Hepatocyte (in vitro differentiated cells): ENCODE measurements at regions not wholly inside any gene's neighbourhood (a gene's known extent, or its start where the extent isn't known, plus 50 kb on each side); places are given as distances from the start of the nearest gene placed in this dataset.

Experiments
- DNase-seq: peaks from one replicate; pipeline ENCODE4 v3.0.0-alpha.2; 2016; ENCODE audit warnings: low spot score
- H2AFZ ChIP-seq: fragments of 200-600 bp; sonication (generic); 2 replicates; pipeline ENCODE4 v1.6.0; 2016; ENCODE audit warnings: antibody characterized with exemption, mild to moderate bottlenecking
- H3K27ac ChIP-seq: fragments of 200-600 bp; sonication (generic); 2 replicates; pipeline ENCODE4 v1.5.1; 2016; ENCODE audit warnings: mild to moderate bottlenecking
- H3K27me3 ChIP-seq: fragments of 200-600 bp; sonication (generic); 2 replicates; pipeline ENCODE4 v1.6.1; 2016
- H3K36me3 ChIP-seq: fragments of 200-600 bp; sonication (generic); replicated peaks from 2 replicates; pipeline ENCODE4 v1.5.1; 2016; ENCODE audit warnings: low read depth; ENCODE audit not compliant: insufficient read depth
- H3K4me1 ChIP-seq: fragments of 200-600 bp; sonication (generic); 2 replicates; pipeline ENCODE4 v1.5.1; 2016; ENCODE audit warnings: mild to moderate bottlenecking, moderate library complexity; ENCODE audit not compliant: insufficient read depth
- H3K4me2 ChIP-seq: fragments of 200-600 bp; sonication (generic); 2 replicates; pipeline ENCODE4 v1.6.0; 2016
- H3K4me3 ChIP-seq: fragments of 200-600 bp; sonication (generic); 2 replicates; pipeline ENCODE4 v1.5.1; 2016; ENCODE audit warnings: mild to moderate bottlenecking
- H3K79me2 ChIP-seq: fragments of 200-600 bp; sonication (generic); 2 replicates; pipeline ENCODE4 v1.6.0; 2017; ENCODE audit warnings: mild to moderate bottlenecking
- H3K9me2 ChIP-seq: fragments of 200-600 bp; sonication (generic); replicated peaks from 2 replicates; pipeline ENCODE4 v1.6.0; 2017; ENCODE audit warnings: mild to moderate bottlenecking; ENCODE audit not compliant: insufficient read depth
- H3K9me3 ChIP-seq: fragments of 200-600 bp; sonication (generic); 2 replicates; pipeline ENCODE4 v1.5.1; 2016; ENCODE audit warnings: low read depth, mild to moderate bottlenecking
- H4K20me1 ChIP-seq: fragments of 200-600 bp; sonication (generic); 2 replicates; pipeline ENCODE4 v1.6.0; 2016; ENCODE audit warnings: mild to moderate bottlenecking; ENCODE audit not compliant: insufficient read depth, poor library complexity, severe bottlenecking
- CTCF ChIP-seq: fragments of 200-600 bp; sonication (generic); IDR thresholded peaks from 2 replicates; pipeline ENCODE4 v1.5.1; 2016; ENCODE audit warnings: antibody characterized with exemption, mild to moderate bottlenecking; ENCODE audit not compliant: poor library complexity
- EZH2 ChIP-seq: fragments of 200-600 bp; sonication (generic); IDR thresholded peaks from 2 replicates; pipeline ENCODE4 v1.6.1; 2016; ENCODE audit warnings: antibody characterized with exemption, mild to moderate bottlenecking, borderline replicate concordance
- EZH2phosphoT487 ChIP-seq: fragments of 200-600 bp; sonication (generic); IDR thresholded peaks from one replicate; pipeline ENCODE4 v1.6.1; 2018; ENCODE audit warnings: antibody characterized with exemption, mild to moderate bottlenecking, low read depth, moderate library complexity; ENCODE audit not compliant: unreplicated experiment, severe bottlenecking
- WGBS: methylation state at CpG from one replicate; pipeline ENCODE4 v1.1.6; 2016; ENCODE audit warnings: low lambda C conversion rate; ENCODE audit errors: missing lambda C conversion rate; 5-methylcytosine and 5-hydroxymethylcytosine counted together

GRCh38 chr15:58306591-58307312 lies 125.0 kb upstream of the LIPC start:
- no peak overlapping the region for H3K4me2 ChIP-seq
- no peak overlapping the region for H2AFZ ChIP-seq
- no peak overlapping the region for H3K4me3 ChIP-seq
- peaks cover 5% of the 10 kb centered on the region for H3K4me1 ChIP-seq
- TF ChIP-seq EZH2: no peak
- TF ChIP-seq EZH2phosphoT487: no peak
- TF ChIP-seq CTCF: no peak
- H3K27ac ChIP-seq: peak overlapping the region; percentile 21
- H3K9me3 ChIP-seq: no peaks in the 10 kb centered on the region
- no peaks in the 10 kb centered on the region for H3K36me3 ChIP-seq
- DNase-seq: no peak
- H3K27me3 ChIP-seq: no peaks in the 10 kb centered on the region
- 61% methylated on average over 4 of the region's 4 CpGs for WGBS
- H3K9me2 ChIP-seq: no peaks in the 10 kb centered on the region
- H4K20me1 ChIP-seq: no peaks in the 10 kb centered on the region
- no peaks in the 10 kb centered on the region for H3K79me2 ChIP-seq

- Histone ChIP-seq H3K9me2 (no peaks in the 10 kb centered on the region), H3K4me3 (no peak overlapping the region), H3K4me1 (peaks cover 5% of the 10 kb centered on the region), H2AFZ (no peak overlapping the region), H3K36me3 (no peaks in the 10 kb centered on the region), H3K79me2 (no peaks in the 10 kb centered on the region), H3K4me2 (no peak overlapping the region), H3K9me3 (no peaks in the 10 kb centered on the region), H4K20me1 (no peaks in the 10 kb centered on the region), H3K27me3 (no peaks in the 10 kb centered on the region), H3K27ac (peak overlapping the region; percentile 4)
- TF ChIP-seq EZH2: no peak
- no peak for TF ChIP-seq EZH2phosphoT487
- TF ChIP-seq CTCF: no peak
- whole genome bisulfite sequencing: 68% methylated on average over 6 of the region's 6 CpGs
- DNase-seq: no peak
Measured at GRCh38 chr15:58307313-58307961, 124.4 kb upstream of the LIPC start.

GRCh38 chr15:58308742-58309355 lies 122.9 kb upstream of the LIPC start:
- no peaks in the 10 kb centered on the region for H3K9me2 ChIP-seq
- no peak for TF ChIP-seq CTCF
- H3K4me1 ChIP-seq: peaks cover 5% of the 10 kb centered on the region
- DNase-seq: no peak
- WGBS: 89% methylated on average over 10 of the region's 10 CpGs
- no peak overlapping the region for H3K4me2 ChIP-seq
- no peaks in the 10 kb centered on the region for H3K9me3 ChIP-seq
- H3K27ac ChIP-seq: no peak overlapping the region
- H3K27me3 ChIP-seq: no peaks in the 10 kb centered on the region
- no peaks in the 10 kb centered on the region for H4K20me1 ChIP-seq
- H3K79me2 ChIP-seq: no peaks in the 10 kb centered on the region
- no peaks in the 10 kb centered on the region for H3K36me3 ChIP-seq
- no peak overlapping the region for H3K4me3 ChIP-seq
- H2AFZ ChIP-seq: no peak overlapping the region
